Esophagus muscularis mucosa (tissue), 4 donors: ENCODE measurements at regions not wholly inside any gene's neighbourhood (a gene's known extent, or its start where the extent isn't known, plus 50 kb on each side); places are given as distances from the start of the nearest gene placed in this dataset.

Source experiments
- DNase-seq: peaks from one replicate; pipeline ENCODE4 v3.0.0-alpha.2; 2017; ENCODE audit errors: extremely low spot score
- H3K27ac ChIP-seq, 4 donors: fragments of 200-600 bp; sonication (generic); replicated peaks in 1 of 4; 1 replicate in 3 of 4; 2 replicates in 1 of 4; pipeline ENCODE4 v1.5.1; 2016 to 2019; ENCODE audit warnings: mild to moderate bottlenecking in 1 of 4
- H3K27me3 ChIP-seq, 4 donors: fragments of 200-600 bp; sonication (generic); one replicate each; pipeline versions ENCODE4 v1.5.1 to v1.6.0; 2016 to 2019
- H3K36me3 ChIP-seq, 4 donors: fragments of 200-600 bp; sonication (generic); one replicate each; pipeline ENCODE4 v1.5.1; 2016 to 2019
- H3K4me1 ChIP-seq, 4 donors: fragments of 200-600 bp; sonication (generic); one replicate each; pipeline ENCODE4 v1.5.1; 2016 to 2019
- H3K4me3 ChIP-seq, 4 donors: fragments of 200-600 bp; sonication (generic); 1 replicate in 2 of 4; 2 replicates in 2 of 4; pipeline ENCODE4 v1.5.1; 2016 to 2019; ENCODE audit warnings: mild to moderate bottlenecking in 4 of 4, moderate library complexity in 1 of 4
- H3K9me3 ChIP-seq, 4 donors: fragments of 200-600 bp; sonication (generic); 1 replicate in 3 of 4; 2 replicates in 1 of 4; pipeline ENCODE4 v1.5.1; 2016 to 2019
- CTCF ChIP-seq, 3 experiments: fragments of 200-600 bp in 2 of 3; fragments of 450-650 bp in 1 of 3; sonication (generic) in 2 of 3; IDR thresholded peaks; one replicate each; pipeline ENCODE4 v1.5.1; 2017 to 2019; ENCODE audit warnings: antibody characterized with exemption in 3 of 3, mild to moderate bottlenecking in 2 of 3, moderate library complexity in 1 of 3
- EP300 ChIP-seq: sonication (generic); formaldehyde crosslinking; IDR thresholded peaks from one replicate; pipeline ENCODE4 v1.6.1; 2017; ENCODE audit warnings: antibody characterized with exemption
- POLR2A ChIP-seq: fragments of 450-650 bp; IDR thresholded peaks from one replicate; pipeline ENCODE4 v1.6.1; 2017; ENCODE audit warnings: antibody characterized with exemption, moderate library complexity, mild to moderate bottlenecking, low read depth
- POLR2AphosphoS5 ChIP-seq, 2 donors: sonication (generic); formaldehyde crosslinking; IDR thresholded peaks; one replicate each; pipeline ENCODE4 v1.6.1; 2017; ENCODE audit warnings: antibody characterized with exemption in 2 of 2
- WGBS: methylation state at CpG from one replicate; pipeline ENCODE4 v1.1.5; 2018; 5-methylcytosine and 5-hydroxymethylcytosine counted together
- intact Hi-C: fragments of 100-400 bp; cut with DNase I; formaldehyde crosslinking; loops from one replicate; pipeline ENCODE4 v1.15.1; 2023

DNA sequence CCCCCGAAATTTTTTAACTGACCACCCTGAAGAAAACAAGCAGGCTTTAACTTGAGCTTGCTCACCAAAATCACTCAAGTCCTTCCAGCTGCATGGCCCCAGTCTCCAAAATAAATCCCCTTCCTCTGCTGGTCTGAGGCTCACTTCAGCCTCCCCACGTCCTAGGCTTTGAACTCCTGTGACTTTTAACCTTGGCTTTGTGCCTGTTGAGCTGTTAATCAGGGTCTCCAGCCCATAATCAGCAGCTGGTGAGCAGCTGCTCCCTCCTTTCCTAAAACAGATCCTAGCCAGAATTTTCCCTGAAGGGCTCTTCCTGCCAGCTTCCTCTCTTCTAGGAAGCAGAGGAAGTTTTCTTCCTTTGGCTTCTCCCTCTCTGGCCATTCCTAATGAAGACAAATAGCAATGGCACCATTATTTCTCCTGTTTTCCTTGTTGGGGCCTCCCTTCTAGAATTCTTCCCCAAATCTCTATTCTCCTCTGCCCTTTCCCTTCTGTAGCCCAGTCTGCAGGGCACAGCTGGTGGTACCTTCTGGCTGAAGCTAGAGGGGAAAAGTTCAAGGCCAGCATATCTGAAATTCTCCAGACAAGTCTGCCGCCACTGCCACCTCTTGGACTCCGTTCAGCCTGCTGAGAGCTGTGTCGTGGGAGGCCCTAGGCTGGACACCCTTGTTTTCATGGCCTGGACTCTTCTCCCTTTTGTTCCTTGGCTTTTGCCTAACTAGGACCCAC is 152.1 kb downstream of the NOC3L start:
- WGBS, result 47% methylated on average over 5 of the region's 5 CpGs
- no peak for TF ChIP-seq POLR2AphosphoS5 (IDR thresholded peaks at IDR 0.05)
- TF ChIP-seq EP300, result no peak
- no peak for TF ChIP-seq POLR2A
- no peak for TF ChIP-seq CTCF (IDR thresholded peaks at IDR 0.05)
- Histone ChIP-seq H3K36me3 (no peaks in the 10 kb centered on the region), H3K4me3 (no peak overlapping the region), H3K27ac (peak overlapping the region; percentile 17 to 53 (median 44)), H3K27me3 (no peaks in the 10 kb centered on the region), H3K9me3 (no peaks in the 10 kb centered on the region), H3K4me1 (peaks cover 29 to 85% (median 80%) of the 10 kb centered on the region in 4 donors)
- intact Hi-C loops, result loop anchor here (10.0 kb wide), 1 partner anchor 106 kb away; no protein-coding TSS in a partner anchor
- no peak for DNase-seq

- Histone ChIP-seq H3K9me3 (no peaks in the 10 kb centered on the region), H3K27me3 (no peaks in the 10 kb centered on the region), H3K4me1 (peaks cover 29 to 81% (median 75%) of the 10 kb centered on the region in 4 donors), H3K36me3 (no peaks in the 10 kb centered on the region), H3K4me3 (no peak overlapping the region), H3K27ac (peak overlapping the region; percentile 17 to 53 (median 44))
- WGBS, result 71% methylated on average over 1 of the region's 1 CpG
- DNase-seq, result no peak
- TF ChIP-seq POLR2A (no peak), EP300 (no peak), POLR2AphosphoS5 (IDR thresholded peaks at IDR 0.05) (no peak), CTCF (IDR thresholded peaks at IDR 0.05) (no peak)
- intact Hi-C loops, result loop anchor here (10.0 kb wide), 1 partner anchor 106 kb away; no protein-coding TSS in a partner anchor
These were observed 151.6 kb downstream of the NOC3L start for GRCh38 chr10:94211169-94211510.

GRCh38 chr10:94213001-94213530 is 149.7 kb downstream of the NOC3L start:
- intact Hi-C loops, result loop anchor here (10.0 kb wide), 1 partner anchor 108 kb away; no protein-coding TSS in a partner anchor
- no peak for DNase-seq

GRCh38 chr10:94213980-94214379 is 148.8 kb downstream of the NOC3L start:
- Histone ChIP-seq H3K36me3 (no peaks in the 10 kb centered on the region), H3K9me3 (no peaks in the 10 kb centered on the region), H3K27me3 (no peaks in the 10 kb centered on the region), H3K27ac (peak overlapping the region; percentile 59 to 76 (median 68)), H3K4me1 (peaks cover 29 to 80% (median 74%) of the 10 kb centered on the region in 4 donors), H3K4me3 (no peak overlapping the region)
- 46% methylated on average over 3 of the region's 3 CpGs for WGBS
- TF ChIP-seq POLR2AphosphoS5 (IDR thresholded peaks at IDR 0.05), result no peak
- TF ChIP-seq POLR2A, result no peak
- TF ChIP-seq EP300, result no peak
- TF ChIP-seq CTCF (IDR thresholded peaks at IDR 0.05), result no peak
- DNase-seq, result no peak
- intact Hi-C loops, result loop anchor here (10.0 kb wide), 1 partner anchor 109 kb away; no protein-coding TSS in a partner anchor

More at GRCh38 chr10:94213001-94213530, 149.7 kb downstream of the NOC3L start:
- Histone ChIP-seq H3K27ac (peak overlapping the region; percentile 59 to 76 (median 68)), H3K4me3 (no peak overlapping the region), H3K27me3 (no peaks in the 10 kb centered on the region), H3K9me3 (no peaks in the 10 kb centered on the region), H3K36me3 (no peaks in the 10 kb centered on the region), H3K4me1 (peaks cover 29 to 86% (median 81%) of the 10 kb centered on the region in 4 donors)
- WGBS, result 68% methylated on average over 2 of the region's 2 CpGs
- TF ChIP-seq POLR2A, result no peak
- TF ChIP-seq POLR2AphosphoS5 (IDR thresholded peaks at IDR 0.05), result peak; percentile 61 to 67
- TF ChIP-seq CTCF (IDR thresholded peaks at IDR 0.05), result no peak
